Stimulated activated CD4-positive, alpha-beta T cell treated with anti-CD3 and anti-CD28 coated beads, Interleukin-2, amount 100 ng/mL, for 48 hours (primary cell): ENCODE measurements at regions not wholly inside any gene's neighbourhood (a gene's known extent, or its start where the extent isn't known, plus 50 kb on each side); places are given as distances from the start of the nearest gene placed in this dataset.

Experiments
- DNase-seq, 2 donors: peaks; one replicate each; pipeline ENCODE4 v3.0.0-alpha.2; 2020

GRCh38 chr9:135196474-135196873 lies 109.0 kb downstream of the OLFM1 start:
- DNase-seq: no peak

GRCh38 chr9:135198144-135198543 lies 110.7 kb downstream of the OLFM1 start:
- DNase-seq: no peak

GRCh38 chr9:135198586-135199285 lies 111.3 kb downstream of the OLFM1 start:
- DNase-seq: no peak

- no peak for DNase-seq
Measured at GRCh38 chr9:135199489-135199888, 112.0 kb downstream of the OLFM1 start.

- no peak for DNase-seq
Measured at GRCh38 chr9:135201711-135202110, 114.2 kb downstream of the OLFM1 start.

- no peak for DNase-seq
Measured at GRCh38 chr9:135204177-135204576, 116.7 kb downstream of the OLFM1 start.

- no peak for DNase-seq
Measured at GRCh38 chr9:135209136-135209535, 121.7 kb downstream of the OLFM1 start.

GRCh38 chr9:135209852-135210251 lies 122.4 kb downstream of the OLFM1 start:
- no peak for DNase-seq

- no peak for DNase-seq
Measured at GRCh38 chr9:135210676-135211523, 123.4 kb downstream of the OLFM1 start.

GRCh38 chr9:135211524-135211890 lies 124.0 kb downstream of the OLFM1 start:
- DNase-seq: no peak

- DNase-seq: no peak
Measured at GRCh38 chr9:135212961-135213360, 125.5 kb downstream of the OLFM1 start.

GRCh38 chr9:135213566-135213965 lies 126.1 kb downstream of the OLFM1 start:
- no peak for DNase-seq

GRCh38 chr9:135214054-135214640 lies 126.7 kb downstream of the OLFM1 start:
- no peak for DNase-seq

- DNase-seq: no peak
Measured at GRCh38 chr9:135214706-135215105, 127.2 kb downstream of the OLFM1 start.

GRCh38 chr9:135215571-135216161 lies 128.2 kb downstream of the OLFM1 start:
- DNase-seq: no peak

GRCh38 chr9:135216236-135216635 lies 128.8 kb downstream of the OLFM1 start:
- DNase-seq: no peak

- DNase-seq: no peak
Measured at GRCh38 chr9:135216791-135217441, 129.4 kb downstream of the OLFM1 start.

- DNase-seq: no peak
Measured at GRCh38 chr9:135217836-135218235, 130.4 kb downstream of the OLFM1 start.

- DNase-seq: no peak
Measured at GRCh38 chr9:135218331-135219225, 131.1 kb downstream of the OLFM1 start.

- no peak for DNase-seq
Measured at GRCh38 chr9:135219676-135220600, 132.5 kb downstream of the OLFM1 start.
